ENCODE measurements at regions not wholly inside any gene's neighbourhood (a gene's known extent, or its start where the extent isn't known, plus 50 kb on each side); places are given as distances from the start of the nearest gene placed in this dataset.

DNA sequence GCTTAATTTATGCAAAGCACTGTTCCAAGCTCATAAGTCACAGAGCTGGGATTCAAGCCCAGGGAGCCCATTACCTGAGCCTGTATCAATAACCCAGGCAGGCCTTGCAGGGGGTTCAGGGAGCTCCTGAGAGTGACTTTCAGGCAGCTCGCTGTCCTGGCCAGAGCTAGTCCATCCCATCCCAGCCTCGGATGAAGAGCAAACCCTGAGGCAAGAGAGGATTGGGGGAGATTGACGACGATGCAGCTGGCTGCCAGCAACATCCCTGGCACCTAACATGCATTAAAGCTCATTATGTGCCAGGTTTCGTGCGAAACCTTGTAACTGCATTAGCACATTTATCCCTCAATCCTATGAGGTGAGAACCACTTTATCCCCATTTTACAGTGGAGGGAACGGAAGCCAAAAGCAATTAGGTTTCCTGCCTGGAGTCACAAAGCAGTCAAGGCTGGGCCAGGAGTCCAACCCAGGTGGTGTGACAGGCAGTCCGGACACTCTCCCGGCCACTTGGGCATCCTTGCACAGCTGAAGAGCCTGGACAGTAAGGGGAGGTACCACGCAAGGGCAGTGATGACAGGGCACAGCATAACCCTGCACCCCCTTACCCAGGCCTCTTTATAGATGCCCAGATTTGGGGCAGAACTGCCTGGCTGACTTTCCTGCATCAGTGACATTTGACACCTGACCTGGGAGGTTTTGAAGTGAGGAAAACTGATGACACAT, 129.8 kb upstream of the CHST15 start:
- TF ChIP-seq POLR2A (IDR thresholded peaks at IDR 0.05), result no peak
- TF ChIP-seq EP300 (IDR thresholded peaks at IDR 0.05), result no peak
- TF ChIP-seq, protein P1, sequence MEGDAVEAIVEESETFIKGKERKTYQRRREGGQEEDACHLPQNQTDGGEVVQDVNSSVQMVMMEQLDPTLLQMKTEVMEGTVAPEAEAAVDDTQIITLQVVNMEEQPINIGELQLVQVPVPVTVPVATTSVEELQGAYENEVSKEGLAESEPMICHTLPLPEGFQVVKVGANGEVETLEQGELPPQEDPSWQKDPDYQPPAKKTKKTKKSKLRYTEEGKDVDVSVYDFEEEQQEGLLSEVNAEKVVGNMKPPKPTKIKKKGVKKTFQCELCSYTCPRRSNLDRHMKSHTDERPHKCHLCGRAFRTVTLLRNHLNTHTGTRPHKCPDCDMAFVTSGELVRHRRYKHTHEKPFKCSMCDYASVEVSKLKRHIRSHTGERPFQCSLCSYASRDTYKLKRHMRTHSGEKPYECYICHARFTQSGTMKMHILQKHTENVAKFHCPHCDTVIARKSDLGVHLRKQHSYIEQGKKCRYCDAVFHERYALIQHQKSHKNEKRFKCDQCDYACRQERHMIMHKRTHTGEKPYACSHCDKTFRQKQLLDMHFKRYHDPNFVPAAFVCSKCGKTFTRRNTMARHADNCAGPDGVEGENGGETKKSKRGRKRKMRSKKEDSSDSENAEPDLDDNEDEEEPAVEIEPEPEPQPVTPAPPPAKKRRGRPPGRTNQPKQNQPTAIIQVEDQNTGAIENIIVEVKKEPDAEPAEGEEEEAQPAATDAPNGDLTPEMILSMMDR (IDR thresholded peaks at IDR 0.05), result no peak
- no peak for TF ChIP-seq POLR2AphosphoS5 (IDR thresholded peaks at IDR 0.05)

All from gastroesophageal sphincter (tissue), 3 donors.